GM12891 (cell line): ENCODE measurements at regions not wholly inside any gene's neighbourhood (a gene's known extent, or its start where the extent isn't known, plus 50 kb on each side); places are given as distances from the start of the nearest gene placed in this dataset.

ENCODE experiments used
- PAX5 ChIP-seq: IDR thresholded peaks from 2 replicates; pipeline ENCODE4 v1.6.1; 2011; ENCODE audit warnings: low read length, moderate library complexity, mild to moderate bottlenecking; ENCODE audit not compliant: insufficient read depth, severe bottlenecking
- POLR2A ChIP-seq: IDR thresholded peaks from 2 replicates; pipeline ENCODE4 v1.6.1; 2011; ENCODE audit warnings: low read depth, low read length, control low read depth
- POLR2AphosphoS5 ChIP-seq: IDR thresholded peaks from 2 replicates; pipeline ENCODE4 v1.6.1; 2011; ENCODE audit warnings: low read depth, low read length, control low read depth
- TAF1 ChIP-seq: IDR thresholded peaks from 2 replicates; pipeline ENCODE4 v1.6.1; 2011; ENCODE audit warnings: low read depth, low read length, control low read depth

- TF ChIP-seq PAX5 (no peak), POLR2A (no peak), POLR2AphosphoS5 (no peak), TAF1 (no peak)
These were observed 104.7 kb upstream of the ELL2 start for GRCh38 chr5:96066386-96066719.
